ENCODE measurements at regions not wholly inside any gene's neighbourhood (a gene's known extent, or its start where the extent isn't known, plus 50 kb on each side); places are given as distances from the start of the nearest gene placed in this dataset.

DNA sequence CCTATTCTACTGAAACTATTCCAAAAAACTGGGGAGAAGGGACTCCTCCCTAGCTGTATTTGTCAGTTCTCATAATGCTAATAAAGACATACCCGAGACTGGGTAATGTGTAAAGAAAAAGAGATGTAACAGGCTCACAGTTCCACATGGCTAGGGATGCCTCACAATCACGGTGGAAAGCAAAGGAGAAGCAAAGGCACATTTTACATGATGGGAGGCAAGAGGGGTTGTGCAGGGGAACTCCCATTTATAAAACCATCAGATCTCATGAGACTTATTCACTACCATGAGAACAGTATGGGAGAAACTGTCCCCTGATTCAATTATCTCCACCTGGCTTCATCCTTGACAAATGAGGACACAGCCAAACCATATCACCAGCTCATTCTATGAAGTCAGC, 111.2 kb upstream of the RIPOR2 start:
- no peak overlapping the region for H3K4ac ChIP-seq (replicated peaks; ENCODE audit: insufficient read length, low read depth, low read length)
- H2BK120ac ChIP-seq (replicated peaks; ENCODE audit: low read depth, low read length): no peak overlapping the region
- ChIA-PET CTCF (ENCODE audit: partially characterized antibody) (interaction anchor here (0.9 to 1.8 kb wide), 3 partner anchors 14 to 55 kb away, joined by 4 to 5 read pairs (median 5); no protein-coding TSS in a partner anchor), POLR2A (ENCODE audit: partially characterized antibody) (no interaction called here)
- no peak overlapping the region for H2BK5ac ChIP-seq (ENCODE audit: low read depth, low read length)
- H3K79me1 ChIP-seq (ENCODE audit: low read depth, low read length): no peaks in the 10 kb centered on the region
- no peak overlapping the region for H2BK12ac ChIP-seq (ENCODE audit: low read depth, low read length)
- no peaks in the 10 kb centered on the region for H3K23me2 ChIP-seq (ENCODE audit: low read depth, low read length)
- H3K56ac ChIP-seq (replicated peaks; ENCODE audit: insufficient read length, low read depth, low read length): no peak overlapping the region
- no peak overlapping the region for H3K4me3 ChIP-seq (ENCODE audit: extremely low read depth in 1 of 4, insufficient read depth in 2 of 4, low read depth in 3 of 4, low read length in 4 of 4)
- no peaks in the 10 kb centered on the region for H3K4me1 ChIP-seq (replicated peaks in 1 of 4; ENCODE audit: control insufficient read depth in 3 of 4, insufficient read depth in 4 of 4, low read length in 3 of 4)
- DNase-seq (ENCODE audit: low read depth in 1 of 2, low spot score in 2 of 2) (no peak), FAIRE-seq (no peak)
- no peaks in the 10 kb centered on the region for H3K36me3 ChIP-seq (ENCODE audit: control insufficient read depth in 2 of 4, insufficient read depth in 4 of 4, low read length in 3 of 4)
- H4K20me1 ChIP-seq (replicated peaks in 1 of 2; ENCODE audit: control insufficient read depth in 1 of 2, insufficient read depth in 2 of 2, low read length in 2 of 2): no peaks in the 10 kb centered on the region
- H4K91ac ChIP-seq (replicated peaks; ENCODE audit: insufficient read length, low read length): no peak overlapping the region
- H3K14ac ChIP-seq (ENCODE audit: insufficient read length): no peak overlapping the region
- no peak overlapping the region for H2BK20ac ChIP-seq (ENCODE audit: low read length)
- H3K9me3 ChIP-seq (ENCODE audit: insufficient read depth in 2 of 2, low read depth in 1 of 2, low read length in 1 of 2): 0 out of 4 replicates have a peak, but pooled peaks cover 0 to 1% of the 10 kb centered on the region in 2 experiments
- no peak overlapping the region for H3K18ac ChIP-seq (ENCODE audit: extremely low read depth, low read length)
- H3K27ac ChIP-seq (ENCODE audit: low read depth, low read length): no peak overlapping the region
- no peak overlapping the region for H2BK15ac ChIP-seq (ENCODE audit: low read length)
- no peak overlapping the region for H2AK5ac ChIP-seq (ENCODE audit: low read depth, low read length)
- no peak overlapping the region for H3K23ac ChIP-seq (ENCODE audit: insufficient read length)
- WGBS, 2 experiments (ENCODE audit: extremely low coverage in 1 of 2, insufficient coverage in 1 of 2, insufficient read length in 1 of 2, insufficient replicate concordance in 2 of 2, low coverage in 1 of 2, low lambda C conversion rate in 2 of 2, missing lambda C conversion rate in 1 of 2): 87% methylated on average over 2 of the region's 2 CpGs; no CpG with 5 or more reads in 1 of the 2 experiments
- no peaks in the 10 kb centered on the region for H3K27me3 ChIP-seq (replicated peaks in 1 of 4; ENCODE audit: control insufficient read depth in 3 of 4, extremely low read depth in 1 of 4, insufficient read depth in 3 of 4, low read length in 3 of 4)
- no peak overlapping the region for H4K8ac ChIP-seq (ENCODE audit: extremely low read depth, insufficient read depth, low read length)
- no peaks in the 10 kb centered on the region for H3K79me2 ChIP-seq (ENCODE audit: control insufficient read depth in 1 of 2, insufficient read depth in 2 of 2, low read length in 2 of 2)
- H3K9ac ChIP-seq (replicated peaks in 1 of 4; ENCODE audit: extremely low read depth in 1 of 4, low read depth in 3 of 4, low read length in 3 of 4): no peak overlapping the region
- no peak overlapping the region for H3K4me2 ChIP-seq (ENCODE audit: insufficient read depth in 1 of 2, low read depth in 2 of 2, low read length in 2 of 2)
- no peak overlapping the region for H4K5ac ChIP-seq (ENCODE audit: insufficient read length, low read depth, low read length)
- H2AFZ ChIP-seq (ENCODE audit: low read length): no peak overlapping the region
- no peak for TF ChIP-seq TCF12 (IDR thresholded peaks at IDR 0.05; ENCODE audit: low read depth, low read length)
- TF ChIP-seq, protein P1, sequence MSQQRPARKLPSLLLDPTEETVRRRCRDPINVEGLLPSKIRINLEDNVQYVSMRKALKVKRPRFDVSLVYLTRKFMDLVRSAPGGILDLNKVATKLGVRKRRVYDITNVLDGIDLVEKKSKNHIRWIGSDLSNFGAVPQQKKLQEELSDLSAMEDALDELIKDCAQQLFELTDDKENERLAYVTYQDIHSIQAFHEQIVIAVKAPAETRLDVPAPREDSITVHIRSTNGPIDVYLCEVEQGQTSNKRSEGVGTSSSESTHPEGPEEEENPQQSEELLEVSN (IDR thresholded peaks at IDR 0.05): no peak
- no peak for TF ChIP-seq NANOG (IDR thresholded peaks at IDR 0.05; ENCODE audit: insufficient read depth, low read depth, low read length, poor library complexity, severe bottlenecking)
- TF ChIP-seq POLR2AphosphoS5 (IDR thresholded peaks at IDR 0.05; ENCODE audit: low read depth, low read length): no peak
- no peak for TF ChIP-seq SUZ12 (IDR thresholded peaks at IDR 0.05; ENCODE audit: low read length)
- TF ChIP-seq EP300 (IDR thresholded peaks at IDR 0.05; ENCODE audit: borderline replicate concordance in 1 of 2, low read depth in 2 of 2, low read length in 2 of 2): no peak
- TF ChIP-seq, protein P2, sequence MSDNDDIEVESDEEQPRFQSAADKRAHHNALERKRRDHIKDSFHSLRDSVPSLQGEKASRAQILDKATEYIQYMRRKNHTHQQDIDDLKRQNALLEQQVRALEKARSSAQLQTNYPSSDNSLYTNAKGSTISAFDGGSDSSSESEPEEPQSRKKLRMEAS (IDR thresholded peaks at IDR 0.05): no peak
- TF ChIP-seq CBX5 (IDR thresholded peaks at IDR 0.05; ENCODE audit: low read depth, low read length): no peak
- no peak for TF ChIP-seq RAD21 (IDR thresholded peaks at IDR 0.05 in 1 of 2, conservative IDR thresholded peaks at IDR 0.05 in 1 of 2; ENCODE audit: low read depth in 2 of 2, low read length in 2 of 2)

Measured in H1 (cell line).